Trophoblast cell (in vitro differentiated cells and primary cell): ENCODE measurements at regions not wholly inside any gene's neighbourhood (a gene's known extent, or its start where the extent isn't known, plus 50 kb on each side); places are given as distances from the start of the nearest gene placed in this dataset.

ENCODE experiments used
- DNase-seq, 2 donors: peaks; one replicate each; pipeline ENCODE4 v3.0.0-alpha.2; 2016
- H2AFZ ChIP-seq: 2 replicates; pipeline ENCODE4 v1.6.1; 2013; ENCODE audit warnings: low read length, moderate library complexity, mild to moderate bottlenecking; ENCODE audit not compliant: insufficient read depth, poor library complexity
- H2AK5ac ChIP-seq: 2 replicates; pipeline ENCODE4 v1.6.1; 2013; ENCODE audit warnings: mild to moderate bottlenecking, low read length
- H2BK120ac ChIP-seq: 2 replicates; pipeline ENCODE4 v1.6.1; 2013; ENCODE audit warnings: low read length, mild to moderate bottlenecking, moderate library complexity; ENCODE audit not compliant: insufficient read depth, poor library complexity
- H2BK12ac ChIP-seq: 2 replicates; pipeline ENCODE4 v1.6.1; 2013; ENCODE audit warnings: mild to moderate bottlenecking, low read length, moderate library complexity
- H2BK5ac ChIP-seq: 2 replicates; pipeline ENCODE4 v1.6.1; 2013; ENCODE audit warnings: low read length, low read depth, moderate library complexity, mild to moderate bottlenecking; ENCODE audit not compliant: poor library complexity
- H3K14ac ChIP-seq: 2 replicates; pipeline ENCODE4 v1.6.1; 2013; ENCODE audit warnings: mild to moderate bottlenecking, low read length
- H3K18ac ChIP-seq: 2 replicates; pipeline ENCODE4 v1.6.1; 2013; ENCODE audit warnings: mild to moderate bottlenecking, low read length
- H3K23ac ChIP-seq: 2 replicates; pipeline ENCODE4 v1.6.1; 2013; ENCODE audit warnings: low read length
- H3K27ac ChIP-seq: 2 replicates; pipeline ENCODE4 v1.5.1; 2013; ENCODE audit warnings: low read depth, mild to moderate bottlenecking, inconsistent platforms, low read length, moderate library complexity
- H3K27me3 ChIP-seq: 2 replicates; pipeline ENCODE4 v1.6.1; 2013; ENCODE audit warnings: inconsistent platforms, mild to moderate bottlenecking, low read length, moderate library complexity; ENCODE audit not compliant: insufficient read depth
- H3K36me3 ChIP-seq, 2 experiments: 1 replicate in 1 of 2; 2 replicates in 1 of 2; pipeline ENCODE4 v1.6.1; 2013; ENCODE audit warnings: low read length in 2 of 2, mild to moderate bottlenecking in 2 of 2, moderate library complexity in 1 of 2; ENCODE audit not compliant: insufficient read depth in 2 of 2, control insufficient read depth in 1 of 2
- H3K4ac ChIP-seq: 2 replicates; pipeline ENCODE4 v1.6.1; 2013; ENCODE audit warnings: low read depth, mild to moderate bottlenecking, low read length, moderate library complexity
- H3K4me1 ChIP-seq, 2 experiments: 1 replicate in 1 of 2; 2 replicates in 1 of 2; pipeline ENCODE4 v1.6.1; 2013; ENCODE audit warnings: low read length in 2 of 2, mild to moderate bottlenecking in 2 of 2, moderate library complexity in 1 of 2; ENCODE audit not compliant: insufficient read depth in 2 of 2, control insufficient read depth in 1 of 2
- H3K4me2 ChIP-seq: 2 replicates; pipeline ENCODE4 v1.6.1; 2013; ENCODE audit warnings: inconsistent platforms, mild to moderate bottlenecking, low read length, moderate library complexity
- H3K4me3 ChIP-seq: 2 replicates; pipeline ENCODE4 v1.5.1; 2013; ENCODE audit warnings: mild to moderate bottlenecking, low read depth, low read length, inconsistent platforms
- H3K79me1 ChIP-seq: one replicate; pipeline ENCODE4 v1.6.1; 2013; ENCODE audit warnings: low read length
- H3K79me2 ChIP-seq: 2 replicates; pipeline ENCODE4 v1.6.1; 2013; ENCODE audit warnings: low read length, mild to moderate bottlenecking; ENCODE audit not compliant: control insufficient read depth, insufficient read depth, poor library complexity
- H3K9ac ChIP-seq: 2 replicates; pipeline ENCODE4 v1.6.1; 2013; ENCODE audit warnings: mild to moderate bottlenecking, low read length
- H3K9me3 ChIP-seq: 2 replicates; pipeline ENCODE4 v1.6.1; 2013; ENCODE audit warnings: low read depth, mild to moderate bottlenecking, control low read depth, inconsistent platforms, low read length; ENCODE audit not compliant: insufficient read depth
- H4K12ac ChIP-seq: 2 replicates; pipeline ENCODE4 v1.6.1; 2013; ENCODE audit warnings: low read depth, mild to moderate bottlenecking, low read length, moderate library complexity
- H4K8ac ChIP-seq: 2 replicates; pipeline ENCODE4 v1.6.1; 2013; ENCODE audit warnings: low read depth, mild to moderate bottlenecking, low read length, moderate library complexity
- H4K91ac ChIP-seq: one replicate; pipeline ENCODE4 v1.6.1; 2013; ENCODE audit warnings: low read depth, mild to moderate bottlenecking, low read length, moderate library complexity
- WGBS: extraction: QIAGEN DNeasy Blood & Tissue Kit; methylation state at CpG from one replicate; pipeline ENCODE4 v1.1.7; 2013; ENCODE audit warnings: missing lambda C conversion rate; ENCODE audit not compliant: insufficient read length, insufficient coverage; ENCODE audit errors: extremely low coverage; 5-methylcytosine and 5-hydroxymethylcytosine counted together

DNA sequence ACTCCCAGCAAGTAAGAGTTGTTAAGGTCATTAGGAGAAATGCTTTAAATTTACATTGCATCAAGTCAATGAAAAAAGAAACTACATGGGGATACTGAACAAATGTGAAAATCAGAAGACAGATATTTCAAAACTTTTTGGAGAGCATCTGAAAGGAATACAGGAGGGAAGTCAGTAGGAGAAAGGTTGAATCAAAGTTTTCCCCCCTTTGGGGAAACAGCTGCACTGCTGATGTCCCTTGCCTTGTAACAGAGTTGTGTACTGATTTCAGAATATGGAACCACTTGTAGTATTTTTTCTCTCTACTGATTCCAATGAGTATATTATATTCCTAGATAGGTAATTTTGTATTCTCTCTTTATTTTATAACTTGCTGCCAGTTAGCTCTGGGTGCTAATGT is 592.5 kb upstream of the ZEB2 start:
- Histone ChIP-seq H3K9ac (no peak overlapping the region), H3K4me3 (no peak overlapping the region), H3K79me1 (peaks cover 10% of the 10 kb centered on the region), H3K27ac (no peak overlapping the region), H3K4me2 (no peak overlapping the region), H3K4ac (no peak overlapping the region), H3K27me3 (no peaks in the 10 kb centered on the region), H2AK5ac (no peak overlapping the region), H3K79me2 (no peaks in the 10 kb centered on the region), H3K36me3 (no peaks in the 10 kb centered on the region), H3K14ac (no peak overlapping the region), H3K4me1 (peaks cover 0 to 5% of the 10 kb centered on the region in 2 experiments), H4K12ac (no peak overlapping the region), H2BK12ac (no peak overlapping the region), H3K18ac (no peak overlapping the region), H3K9me3 (no peaks in the 10 kb centered on the region), H2BK5ac (no peak overlapping the region), H3K23ac (no peak overlapping the region), H4K91ac (no peak overlapping the region), H4K8ac (no peak overlapping the region), H2BK120ac (no peak overlapping the region), H2AFZ (no peak overlapping the region)
- no peak for DNase-seq

DNA sequence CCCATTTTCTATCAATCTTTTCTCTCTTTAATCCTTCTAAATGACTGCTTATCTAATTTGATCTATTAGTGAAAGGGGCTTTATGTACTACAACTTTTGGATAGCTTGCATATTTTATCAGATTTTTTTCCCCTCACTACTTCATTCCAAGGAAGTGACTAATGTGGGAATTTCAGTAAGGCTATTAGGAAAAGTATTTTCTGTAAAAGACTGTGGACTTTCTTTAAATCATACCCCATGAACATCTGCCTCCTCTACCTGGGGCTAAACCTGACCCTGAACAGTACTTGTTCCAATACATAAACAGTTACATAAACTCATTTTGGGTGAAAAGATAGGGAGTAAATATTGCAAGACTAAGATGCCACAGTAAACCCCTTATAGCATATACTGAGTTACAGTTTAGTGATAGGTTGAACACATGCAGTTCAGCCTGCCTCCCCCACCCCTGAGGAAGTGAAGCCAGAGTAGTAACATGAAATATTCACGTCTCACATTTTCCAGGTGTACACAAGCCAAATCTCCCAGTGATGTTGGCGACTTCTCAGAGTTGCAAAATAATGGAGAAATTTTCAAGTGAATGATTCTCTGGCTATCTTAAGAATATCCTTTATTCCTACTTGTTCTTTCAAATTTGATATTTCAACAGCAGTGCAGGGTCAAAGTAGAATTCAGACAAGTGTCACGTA is 590.9 kb upstream of the ZEB2 start:
- Histone ChIP-seq H3K27me3 (no peaks in the 10 kb centered on the region), H3K4ac (no peak overlapping the region), H3K18ac (no peak overlapping the region), H3K79me2 (no peaks in the 10 kb centered on the region), H3K9me3 (no peaks in the 10 kb centered on the region), H3K36me3 (no peaks in the 10 kb centered on the region), H4K12ac (no peak overlapping the region), H4K8ac (no peak overlapping the region), H2BK120ac (peak overlapping the region; percentile 80), H4K91ac (peak overlapping the region; percentile 62), H2AK5ac (no peak overlapping the region), H3K4me1 (peaks cover 0 to 5% of the 10 kb centered on the region in 2 experiments), H3K4me2 (no peak overlapping the region), H3K79me1 (peaks cover 11% of the 10 kb centered on the region), H3K23ac (no peak overlapping the region), H2AFZ (no peak overlapping the region), H3K27ac (peak overlapping the region; percentile 33), H2BK5ac (peak overlapping the region; percentile 56), H3K4me3 (no peak overlapping the region), H2BK12ac (peak overlapping the region; percentile 87), H3K14ac (no peak overlapping the region), H3K9ac (no peak overlapping the region)
- no CpG with 5 or more reads among the region's 3 CpGs for WGBS
- DNase-seq, result no peak

DNA sequence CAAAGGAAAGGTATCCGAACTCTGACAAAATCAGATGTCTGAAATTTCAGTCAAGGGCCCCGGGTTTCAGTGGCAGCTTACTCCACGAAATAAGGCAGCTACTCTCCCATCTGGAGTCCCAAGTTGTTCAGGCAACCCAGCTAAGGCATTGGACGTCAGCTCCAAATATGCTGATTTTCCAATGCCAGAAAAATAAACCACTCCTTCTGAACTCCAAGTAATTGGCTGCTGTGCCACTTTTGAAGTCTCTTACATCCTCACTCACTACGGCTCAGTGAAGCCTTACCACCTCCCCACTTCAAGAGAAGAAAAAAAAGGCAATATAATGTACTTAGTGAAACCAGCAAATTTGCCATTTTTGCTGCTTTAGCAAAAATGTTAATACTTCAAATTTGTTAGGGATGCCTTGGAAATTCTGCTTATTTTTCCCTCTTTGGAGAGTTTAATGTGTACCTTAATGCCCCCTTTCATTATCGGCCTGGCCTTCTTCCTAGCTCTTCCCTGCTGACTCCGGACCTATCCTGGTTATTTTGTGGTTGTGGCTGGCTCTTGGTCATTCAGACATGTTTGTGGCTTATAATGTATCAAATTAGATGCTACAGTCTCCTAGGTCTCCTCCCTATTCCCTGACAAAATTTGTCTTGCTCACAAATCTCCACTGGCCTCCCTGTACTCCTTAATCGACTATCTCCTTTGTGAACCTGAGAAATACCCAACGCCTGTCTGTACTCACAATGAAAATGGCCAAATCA is 589.2 kb upstream of the ZEB2 start:
- Histone ChIP-seq H3K18ac (no peak overlapping the region), H3K4ac (peak overlapping the region; percentile 52), H4K91ac (peak overlapping the region; percentile 57), H3K23ac (no peak overlapping the region), H4K12ac (no peak overlapping the region), H4K8ac (no peak overlapping the region), H3K79me1 (peaks cover 11% of the 10 kb centered on the region), H3K4me3 (no peak overlapping the region), H3K27me3 (no peaks in the 10 kb centered on the region), H2AK5ac (no peak overlapping the region), H2BK12ac (peak overlapping the region; percentile 77), H3K4me2 (no peak overlapping the region), H2AFZ (no peak overlapping the region), H2BK120ac (peak overlapping the region; percentile 75), H3K9ac (no peak overlapping the region), H3K79me2 (no peaks in the 10 kb centered on the region), H3K36me3 (no peaks in the 10 kb centered on the region), H3K4me1 (peaks cover 0 to 5% of the 10 kb centered on the region in 2 experiments), H3K9me3 (no peaks in the 10 kb centered on the region), H3K14ac (no peak overlapping the region), H2BK5ac (peak overlapping the region; percentile 26), H3K27ac (peak overlapping the region; percentile 57)
- no CpG with 5 or more reads among the region's 9 CpGs for WGBS
- no peak for DNase-seq

DNA sequence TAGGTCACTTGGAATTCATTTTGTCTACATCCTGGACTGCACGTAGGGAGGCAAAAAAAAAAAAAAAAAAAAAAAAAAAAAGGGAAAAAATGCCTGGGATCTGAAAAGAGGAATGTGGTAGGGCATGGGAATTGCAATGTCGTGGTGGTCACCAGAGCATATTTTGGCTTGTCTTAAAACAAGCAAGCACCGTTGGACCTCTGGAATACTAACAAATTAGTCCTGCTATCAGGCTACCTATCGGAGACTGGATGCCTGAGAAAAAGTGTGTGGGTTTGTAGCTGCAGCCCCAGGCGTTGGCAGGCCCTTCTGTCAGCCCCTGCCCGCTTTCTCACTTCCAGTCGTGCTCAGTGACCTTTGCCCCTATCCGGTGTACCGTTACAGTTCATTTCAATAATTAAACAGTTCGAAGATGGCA is 588.5 kb upstream of the ZEB2 start:
- H3K18ac ChIP-seq, result no peak overlapping the region
- H3K36me3 ChIP-seq, result no peaks in the 10 kb centered on the region
- no peak overlapping the region for H2AFZ ChIP-seq
- H3K27ac ChIP-seq, result peak overlapping the region; percentile 57
- H2BK120ac ChIP-seq, result no peak overlapping the region
- H2BK5ac ChIP-seq, result no peak overlapping the region
- H3K4me2 ChIP-seq, result no peak overlapping the region
- no peak overlapping the region for H3K4me3 ChIP-seq
- peaks cover 11% of the 10 kb centered on the region for H3K79me1 ChIP-seq
- no peak overlapping the region for H3K4ac ChIP-seq
- no CpG with 5 or more reads among the region's 10 CpGs for WGBS
- H4K12ac ChIP-seq, result no peak overlapping the region
- H3K9ac ChIP-seq, result no peak overlapping the region
- H2AK5ac ChIP-seq, result no peak overlapping the region
- no peak overlapping the region for H3K14ac ChIP-seq
- peak; percentile 7 to 22 for DNase-seq
- H4K8ac ChIP-seq, result no peak overlapping the region
- H3K4me1 ChIP-seq, result peaks cover 0 to 5% of the 10 kb centered on the region in 2 experiments
- no peaks in the 10 kb centered on the region for H3K27me3 ChIP-seq
- H3K9me3 ChIP-seq, result no peaks in the 10 kb centered on the region
- H3K79me2 ChIP-seq, result no peaks in the 10 kb centered on the region
- H4K91ac ChIP-seq, result no peak overlapping the region
- H3K23ac ChIP-seq, result no peak overlapping the region
- no peak overlapping the region for H2BK12ac ChIP-seq
